ENCODE measurements at regions not wholly inside any gene's neighbourhood (a gene's known extent, or its start where the extent isn't known, plus 50 kb on each side); places are given as distances from the start of the nearest gene placed in this dataset.

- TF ChIP-seq EZH2 (IDR thresholded peaks at IDR 0.05; ENCODE audit: low read depth) (no peak), CTCF (conservative IDR thresholded peaks at IDR 0.05) (no peak)
- CTCF ChIA-PET = no interaction called here
Measured at GRCh38 chr13:89899302-89900103, 1448.0 kb upstream of the MIR17HG start.

GRCh38 chr13:89900104-89900765, 1447.3 kb upstream of the MIR17HG start:
- Histone ChIP-seq H3K4me2 (no peak overlapping the region), H3K9me2 (ENCODE audit: insufficient read depth) (no peaks in the 10 kb centered on the region), H3K4me1 (replicated peaks; ENCODE audit: insufficient read depth) (no peaks in the 10 kb centered on the region), H3K79me2 (ENCODE audit: low read depth) (no peaks in the 10 kb centered on the region), H4K20me1 (ENCODE audit: insufficient read depth) (no peaks in the 10 kb centered on the region), H3K9me3 (ENCODE audit: insufficient read depth, low read depth) (no peaks in the 10 kb centered on the region), H3K27ac (no peak overlapping the region), H3K27me3 (ENCODE audit: insufficient read depth, low read depth) (no peaks in the 10 kb centered on the region), H3F3A (ENCODE audit: insufficient read depth, low read depth) (no peaks in the 10 kb centered on the region), H3K4me3 (no peak overlapping the region), H3K36me3 (ENCODE audit: low read depth) (no peaks in the 10 kb centered on the region), H2AFZ (no peak overlapping the region)
- TF ChIP-seq CTCF (conservative IDR thresholded peaks at IDR 0.05) = no peak
- no peak for TF ChIP-seq EZH2 (IDR thresholded peaks at IDR 0.05; ENCODE audit: low read depth)
- intact Hi-C loops (cut with micrococcal nuclease; ENCODE audit: unreplicated experiment) = no loop called here
- CTCF ChIA-PET = no interaction called here
- POLR2A ChIA-PET (ENCODE audit: unreplicated experiment) = no interaction called here
- no TSS peak for BruUV-seq (replicated peaks)
- no peak for DNase-seq

More at GRCh38 chr13:89899302-89900103, 1448.0 kb upstream of the MIR17HG start:
- POLR2A ChIA-PET (ENCODE audit: unreplicated experiment) = no interaction called here
- intact Hi-C loops (cut with micrococcal nuclease; ENCODE audit: unreplicated experiment) = no loop called here
- Histone ChIP-seq H3K9me2 (ENCODE audit: insufficient read depth) (no peaks in the 10 kb centered on the region), H3K9me3 (ENCODE audit: insufficient read depth, low read depth) (no peaks in the 10 kb centered on the region), H3K4me3 (no peak overlapping the region), H3K27me3 (ENCODE audit: insufficient read depth, low read depth) (no peaks in the 10 kb centered on the region), H3K4me2 (no peak overlapping the region), H2AFZ (no peak overlapping the region), H3K36me3 (ENCODE audit: low read depth) (no peaks in the 10 kb centered on the region), H4K20me1 (ENCODE audit: insufficient read depth) (no peaks in the 10 kb centered on the region), H3K79me2 (ENCODE audit: low read depth) (no peaks in the 10 kb centered on the region), H3K4me1 (replicated peaks; ENCODE audit: insufficient read depth) (no peaks in the 10 kb centered on the region), H3F3A (ENCODE audit: insufficient read depth, low read depth) (no peaks in the 10 kb centered on the region), H3K27ac (no peak overlapping the region)
- DNase-seq = no peak
- BruUV-seq (replicated peaks) = no TSS peak

- no peaks in the 10 kb centered on the region for H3F3A ChIP-seq (ENCODE audit: insufficient read depth, low read depth)
- BruUV-seq (replicated peaks) = no TSS peak
- H3K27ac ChIP-seq = no peak overlapping the region
- POLR2A ChIA-PET (ENCODE audit: unreplicated experiment) = no interaction called here
- H2AFZ ChIP-seq = no peak overlapping the region
- no peak for DNase-seq
- H3K4me1 ChIP-seq (replicated peaks; ENCODE audit: insufficient read depth) = no peaks in the 10 kb centered on the region
- TF ChIP-seq CTCF (conservative IDR thresholded peaks at IDR 0.05) = no peak
- TF ChIP-seq EZH2 (IDR thresholded peaks at IDR 0.05; ENCODE audit: low read depth) = no peak
- H3K9me2 ChIP-seq (ENCODE audit: insufficient read depth) = no peaks in the 10 kb centered on the region
- no peak overlapping the region for H3K4me2 ChIP-seq
- H3K36me3 ChIP-seq (ENCODE audit: low read depth) = no peaks in the 10 kb centered on the region
- no peaks in the 10 kb centered on the region for H4K20me1 ChIP-seq (ENCODE audit: insufficient read depth)
- no peaks in the 10 kb centered on the region for H3K79me2 ChIP-seq (ENCODE audit: low read depth)
- CTCF ChIA-PET = no interaction called here
- no peak overlapping the region for H3K4me3 ChIP-seq
- H3K27me3 ChIP-seq (ENCODE audit: insufficient read depth, low read depth) = no peaks in the 10 kb centered on the region
- intact Hi-C loops (cut with micrococcal nuclease; ENCODE audit: unreplicated experiment) = no loop called here
- no peaks in the 10 kb centered on the region for H3K9me3 ChIP-seq (ENCODE audit: insufficient read depth, low read depth)
Measured at GRCh38 chr13:89902223-89902622, 1445.3 kb upstream of the MIR17HG start.
